Left colon (tissue), 2 donors: ENCODE measurements at regions not wholly inside any gene's neighbourhood (a gene's known extent, or its start where the extent isn't known, plus 50 kb on each side); places are given as distances from the start of the nearest gene placed in this dataset.
A peak's percentile ranks its signal among the peaks of the same experiment; 100 is the strongest.

Source experiments
- ATAC-seq: fragments of 200-7000 bp; cut with Tn5 transposase; one replicate; pipeline ENCODE4 v1.9.1; 2020; ENCODE audit warnings: mild to moderate bottlenecking, moderate library complexity
- DNase-seq, 2 donors: peaks; one replicate each; pipeline ENCODE4 v3.0.0-alpha.2; 2020
- intact Hi-C, 2 donors: fragments of 100-400 bp; cut with DNase I in 1 of 2; cut with micrococcal nuclease in 1 of 2; formaldehyde crosslinking; loops; one replicate each; pipeline versions ENCODE4 v1.11.2 to v1.14.0; 2022; cut with DNase I, micrococcal nuclease
- donor health status: DM: no; HTN: no; CAD: no.
- donor health status: DM: yes; HTN: yes; CAD: no.

GRCh38 chr2:120805602-120806001, 69.9 kb downstream of the GLI2 start:
- intact Hi-C loops: no loop called here
- ATAC-seq: no peak
- no peak for DNase-seq

GRCh38 chr2:120807751-120808150, 72.1 kb downstream of the GLI2 start:
- ATAC-seq (no peak), DNase-seq (no peak)
- intact Hi-C loops: no loop called here

- intact Hi-C loops: no loop called here
- DNase-seq (no peak), ATAC-seq (no peak)
These were observed 73.5 kb downstream of the GLI2 start for GRCh38 chr2:120809151-120809550.

DNA sequence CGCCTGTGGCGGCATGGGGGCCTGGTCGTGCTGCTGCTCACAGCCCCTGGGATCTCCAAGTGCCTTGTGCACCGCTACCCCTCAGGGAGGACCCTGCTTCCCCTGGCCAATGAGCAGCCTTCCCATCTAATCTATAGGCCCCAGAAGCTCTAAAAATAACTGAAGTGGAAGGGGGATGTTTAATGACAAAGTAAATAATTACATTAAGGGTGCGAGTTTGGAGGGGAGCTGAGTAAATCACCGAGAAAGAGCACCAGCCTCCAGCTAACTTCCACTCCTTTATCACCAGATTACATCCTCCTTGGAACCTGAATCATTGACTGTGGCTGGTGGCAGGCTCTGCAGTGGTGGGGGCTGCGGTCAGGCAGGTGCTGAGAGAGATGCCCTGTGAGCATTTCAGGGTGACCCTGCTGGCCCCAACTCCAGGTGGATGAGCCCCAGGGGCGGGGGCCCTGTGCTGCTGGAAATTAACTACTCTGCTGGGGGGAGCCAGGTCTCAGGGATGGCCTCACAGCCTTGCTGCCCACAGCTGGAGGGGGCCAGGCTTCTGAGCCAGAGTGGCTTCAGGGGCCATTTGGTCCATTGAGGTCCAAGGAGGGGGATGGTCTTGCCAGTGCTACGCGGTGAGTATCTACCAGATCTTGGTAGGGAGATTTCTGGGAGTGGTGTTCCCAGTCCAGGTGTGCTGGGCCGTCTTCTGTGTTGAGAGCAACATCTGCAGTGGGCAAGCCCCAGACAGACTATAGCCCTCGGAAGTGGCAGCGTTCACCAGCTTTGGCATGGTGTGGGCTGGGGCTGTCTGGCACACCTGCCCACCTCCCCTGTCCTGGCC, 74.2 kb downstream of the GLI2 start:
- intact Hi-C loops: no loop called here
- ATAC-seq: no peak
- DNase-seq: no peak

- DNase-seq (no peak), ATAC-seq (no peak)
- intact Hi-C loops: no loop called here
These were observed 75.0 kb downstream of the GLI2 start for GRCh38 chr2:120810639-120811038.

GRCh38 chr2:120812866-120813265, 77.2 kb downstream of the GLI2 start:
- DNase-seq: no peak
- intact Hi-C loops: no loop called here
- no peak for ATAC-seq

DNA sequence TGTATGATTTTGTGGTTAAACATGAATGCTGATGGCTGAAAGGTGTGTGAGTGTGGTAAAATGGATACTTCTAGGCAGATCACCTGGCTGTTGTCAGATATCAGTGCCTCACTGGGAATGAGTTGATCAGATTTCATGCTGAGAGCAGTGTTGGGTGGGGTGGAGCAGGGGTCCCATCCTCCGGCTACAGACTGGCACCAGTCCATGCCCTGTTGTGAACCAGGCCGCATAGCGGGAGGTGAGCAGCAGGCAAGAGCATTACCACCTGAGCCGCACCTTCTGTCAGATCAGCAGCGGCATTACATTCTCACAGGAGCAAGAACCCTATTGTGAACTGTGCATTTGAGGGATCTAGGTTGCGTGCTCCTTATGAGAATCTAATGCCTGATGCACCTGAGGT, 78.7 kb downstream of the GLI2 start:
- DNase-seq: no peak
- ATAC-seq: no peak

DNA sequence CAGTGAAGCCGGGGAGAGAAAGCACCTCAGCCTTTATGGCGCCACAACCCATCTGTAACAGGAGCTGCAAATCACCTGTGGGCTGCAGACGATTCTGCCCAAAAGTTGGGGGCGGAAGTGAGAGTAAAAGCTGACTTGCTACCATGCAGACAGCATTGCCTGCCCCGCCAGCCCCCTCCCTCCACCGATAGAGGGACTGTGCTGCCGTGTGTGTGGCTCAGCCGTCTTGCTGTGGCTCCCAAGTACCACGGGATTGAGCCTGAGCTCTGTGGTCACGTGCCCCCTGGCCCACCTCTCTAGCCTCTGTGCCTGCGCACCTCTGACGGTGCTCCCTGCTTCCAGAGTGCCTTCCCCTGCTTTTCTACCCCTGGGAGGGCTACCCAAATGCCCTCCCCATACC, 79.6 kb downstream of the GLI2 start:
- DNase-seq (no peak), ATAC-seq (no peak)
- intact Hi-C loops: no loop called here

More for the DNA sequence above, 78.7 kb downstream of the GLI2 start:
- intact Hi-C loops: no loop called here

- DNase-seq (no peak), ATAC-seq (no peak)
- intact Hi-C loops: no loop called here
These were observed 81.7 kb downstream of the GLI2 start for GRCh38 chr2:120817136-120817955.

GRCh38 chr2:120817956-120818325, 82.3 kb downstream of the GLI2 start:
- intact Hi-C loops: no loop called here
- DNase-seq (no peak), ATAC-seq (no peak)

DNA sequence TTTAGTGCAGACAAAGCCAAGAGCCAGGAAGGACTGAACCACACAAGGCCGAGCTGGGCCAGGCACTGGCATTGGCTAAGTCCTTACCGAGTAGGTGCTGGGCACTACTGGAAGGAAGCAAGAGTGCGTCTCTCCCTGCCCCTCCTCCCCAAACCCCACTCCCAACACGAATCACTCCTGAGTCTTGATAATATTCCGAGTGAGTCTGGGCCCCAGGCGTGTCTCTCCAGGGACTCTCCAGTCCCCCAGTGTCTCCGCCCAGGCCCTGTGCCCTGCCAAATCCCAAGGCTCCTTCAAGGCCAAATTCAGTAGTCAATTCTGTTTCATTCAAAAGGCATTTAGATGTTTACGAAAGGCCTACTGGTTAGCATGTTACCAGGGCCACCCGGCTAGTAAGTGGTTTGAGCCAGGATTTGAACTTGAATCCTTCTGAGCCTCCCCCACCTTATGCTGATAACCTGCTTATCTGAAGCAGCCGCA, 82.8 kb downstream of the GLI2 start:
- ATAC-seq: no peak
- intact Hi-C loops: no loop called here

GRCh38 chr2:120819720-120820210, 84.1 kb downstream of the GLI2 start:
- intact Hi-C loops: no loop called here
- no peak for ATAC-seq

More for the DNA sequence above, 82.8 kb downstream of the GLI2 start:
- DNase-seq: peak; percentile 39 to 46

DNA sequence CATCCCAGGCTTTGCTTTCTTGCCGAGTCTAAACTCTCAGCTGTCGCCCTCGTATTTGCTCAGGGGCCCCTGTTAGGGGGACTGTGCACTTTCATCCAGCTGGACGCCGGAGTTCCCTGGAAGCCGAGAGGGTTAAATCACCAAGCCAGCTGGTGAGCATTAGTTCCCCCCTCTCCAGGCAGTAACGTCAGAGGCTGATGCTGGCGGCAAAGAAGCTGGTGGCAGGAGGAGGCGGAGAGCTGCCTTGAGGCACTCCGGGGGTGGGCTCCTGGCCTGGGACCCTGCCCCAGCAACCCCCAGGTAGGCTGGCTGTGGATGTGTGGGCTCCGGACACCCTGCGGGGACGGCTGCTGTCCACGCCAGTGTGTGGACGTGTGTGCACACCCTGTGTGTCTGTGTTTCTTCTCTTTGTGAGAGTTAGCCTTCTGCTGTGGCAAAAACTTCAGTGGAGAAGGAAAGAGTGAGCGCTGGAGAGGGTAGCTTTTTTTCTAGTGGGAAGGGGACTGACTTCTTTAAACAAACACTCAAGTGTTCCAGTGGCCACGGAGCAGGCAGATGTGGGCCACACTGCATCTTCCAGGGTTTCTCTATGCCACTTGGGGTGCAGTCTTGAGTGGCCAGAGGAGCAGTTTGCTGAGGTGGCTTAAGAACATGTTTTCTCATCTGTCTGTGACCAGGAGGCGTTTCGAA, 84.7 kb downstream of the GLI2 start:
- ATAC-seq (no peak), DNase-seq (peak in 1 of 2 donors; percentile 20)
- intact Hi-C loops: no loop called here

More at GRCh38 chr2:120819720-120820210, 84.1 kb downstream of the GLI2 start:
- no peak for DNase-seq

DNA sequence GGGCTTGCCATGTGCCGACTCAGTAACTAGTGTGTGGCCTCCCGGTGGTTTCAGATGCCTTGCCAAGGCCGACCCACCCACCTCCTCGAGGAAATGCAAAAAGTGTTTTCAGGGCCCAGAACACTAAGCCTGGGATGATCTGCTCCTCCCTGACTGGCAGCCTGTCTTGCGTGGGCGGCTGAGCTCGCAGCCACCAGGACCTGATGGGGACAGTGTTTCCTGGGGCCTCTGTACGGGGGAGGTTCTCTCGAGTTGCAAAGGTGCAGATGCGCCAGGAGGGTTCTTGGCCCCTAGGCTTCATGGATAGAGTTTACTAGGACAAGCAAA, 85.2 kb downstream of the GLI2 start:
- intact Hi-C loops: no loop called here
- DNase-seq (no peak), ATAC-seq (no peak)

DNA sequence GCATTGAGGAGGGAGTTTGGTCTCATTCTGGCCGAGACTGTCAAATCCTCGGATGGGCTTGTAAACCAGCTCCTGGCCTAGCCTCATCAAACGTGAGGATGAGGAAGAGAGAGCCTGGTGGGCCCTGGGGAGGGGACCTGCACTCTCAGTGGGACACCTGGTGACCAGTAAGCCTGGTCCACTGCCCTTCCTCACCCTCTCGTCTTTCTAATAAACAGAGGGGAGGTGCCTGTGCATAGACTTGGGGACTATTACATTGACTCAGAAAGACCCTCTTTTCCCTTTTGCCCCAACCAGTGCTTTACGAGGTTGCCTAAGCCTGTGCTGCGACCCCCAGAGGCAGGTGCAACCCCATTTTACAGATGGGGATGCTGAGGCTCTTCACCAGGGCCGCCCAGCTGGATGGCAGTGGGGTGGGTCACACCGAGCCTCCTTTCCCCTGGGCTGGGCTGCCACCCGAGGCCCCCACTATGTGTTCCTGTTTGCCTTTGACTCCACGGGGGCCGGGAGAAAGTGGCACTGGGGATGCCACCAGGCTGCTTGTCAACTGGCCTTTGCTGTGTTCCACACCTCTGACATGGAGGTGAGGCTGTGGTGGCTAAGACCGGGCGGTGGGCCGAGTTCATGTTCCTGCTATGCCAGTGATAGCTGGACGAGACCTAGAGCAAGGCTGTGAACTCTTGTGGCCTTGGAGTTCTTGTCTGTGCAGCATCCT, 85.9 kb downstream of the GLI2 start:
- intact Hi-C loops: no loop called here
- DNase-seq (no peak), ATAC-seq (no peak)

DNA sequence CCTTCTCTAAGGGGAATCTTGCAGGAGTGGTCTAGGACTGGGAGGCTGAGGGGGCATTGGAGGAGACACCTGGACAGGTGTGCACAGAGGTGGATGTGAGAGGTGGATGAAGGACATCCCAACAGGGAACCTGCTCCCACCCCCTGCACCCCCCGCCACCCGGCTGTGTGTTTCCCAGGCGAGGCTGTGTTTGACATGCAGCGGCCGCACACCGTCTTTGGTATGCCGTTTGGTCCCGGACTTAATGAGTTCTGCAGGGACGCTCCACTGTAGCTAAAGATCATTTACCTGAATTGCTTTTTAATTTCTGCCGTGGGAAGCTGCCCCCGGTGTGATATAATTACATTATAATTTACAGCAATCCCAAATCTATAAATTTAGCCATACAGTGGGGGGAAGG, 87.3 kb downstream of the GLI2 start:
- no peak for ATAC-seq
- no peak for DNase-seq
- intact Hi-C loops: no loop called here

DNA sequence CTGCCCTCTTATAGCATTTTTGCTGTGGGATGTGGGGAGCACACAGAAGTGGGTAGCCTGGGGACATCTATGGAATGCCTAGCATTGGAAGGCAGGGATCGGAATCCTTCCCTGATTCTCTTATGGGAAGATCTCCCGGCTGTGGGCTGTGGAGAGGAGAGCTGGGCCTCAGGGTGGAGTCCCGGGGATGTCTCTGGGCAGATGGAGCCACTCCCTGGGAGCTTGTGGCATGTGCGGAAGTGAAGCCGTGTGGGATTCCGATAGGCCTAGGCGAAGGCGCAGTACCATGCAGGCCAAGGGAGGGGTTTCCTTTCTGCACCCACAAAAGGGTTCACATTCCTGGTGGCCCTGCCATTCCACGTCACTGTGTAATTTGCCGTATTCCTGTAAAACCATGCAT, 87.9 kb downstream of the GLI2 start:
- intact Hi-C loops: no loop called here
- DNase-seq: no peak
- ATAC-seq: no peak

GRCh38 chr2:120824246-120824645, 88.6 kb downstream of the GLI2 start:
- intact Hi-C loops: no loop called here
- ATAC-seq: no peak
- no peak for DNase-seq
